ENCODE measurements at regions not wholly inside any gene's neighbourhood (a gene's known extent, or its start where the extent isn't known, plus 50 kb on each side); places are given as distances from the start of the nearest gene placed in this dataset.

GRCh38 chrX:144717682-144718081, 529.6 kb upstream of the SPANXN1 start:
- TF ChIP-seq, protein P1, sequence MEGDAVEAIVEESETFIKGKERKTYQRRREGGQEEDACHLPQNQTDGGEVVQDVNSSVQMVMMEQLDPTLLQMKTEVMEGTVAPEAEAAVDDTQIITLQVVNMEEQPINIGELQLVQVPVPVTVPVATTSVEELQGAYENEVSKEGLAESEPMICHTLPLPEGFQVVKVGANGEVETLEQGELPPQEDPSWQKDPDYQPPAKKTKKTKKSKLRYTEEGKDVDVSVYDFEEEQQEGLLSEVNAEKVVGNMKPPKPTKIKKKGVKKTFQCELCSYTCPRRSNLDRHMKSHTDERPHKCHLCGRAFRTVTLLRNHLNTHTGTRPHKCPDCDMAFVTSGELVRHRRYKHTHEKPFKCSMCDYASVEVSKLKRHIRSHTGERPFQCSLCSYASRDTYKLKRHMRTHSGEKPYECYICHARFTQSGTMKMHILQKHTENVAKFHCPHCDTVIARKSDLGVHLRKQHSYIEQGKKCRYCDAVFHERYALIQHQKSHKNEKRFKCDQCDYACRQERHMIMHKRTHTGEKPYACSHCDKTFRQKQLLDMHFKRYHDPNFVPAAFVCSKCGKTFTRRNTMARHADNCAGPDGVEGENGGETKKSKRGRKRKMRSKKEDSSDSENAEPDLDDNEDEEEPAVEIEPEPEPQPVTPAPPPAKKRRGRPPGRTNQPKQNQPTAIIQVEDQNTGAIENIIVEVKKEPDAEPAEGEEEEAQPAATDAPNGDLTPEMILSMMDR (IDR thresholded peaks at IDR 0.05), result no peak
- no peak for TF ChIP-seq POLR2AphosphoS5 (IDR thresholded peaks at IDR 0.05; ENCODE audit: insufficient read depth in 1 of 2, low read depth in 1 of 2)
